Astrocyte of the spinal cord (primary cell): ENCODE measurements at regions not wholly inside any gene's neighbourhood (a gene's known extent, or its start where the extent isn't known, plus 50 kb on each side); places are given as distances from the start of the nearest gene placed in this dataset.

ENCODE experiments used
- DNase-seq: peaks from one replicate; pipeline ENCODE4 v3.0.0; 2011; ENCODE audit warnings: low read depth, low spot score
- H3K4me3 ChIP-seq: 2 replicates; pipeline ENCODE4 v1.5.1; 2011; ENCODE audit warnings: low read depth, mild to moderate bottlenecking, low read length, moderate library complexity
- CTCF ChIP-seq: IDR thresholded peaks from 2 replicates; pipeline ENCODE4 v1.5.1; 2012; ENCODE audit warnings: low read depth, mild to moderate bottlenecking, low read length, inconsistent platforms
- in situ Hi-C: cut with HindIII; loops from 2 replicates; pipeline ENCODE4 v1.10.0; 2017; ENCODE audit warnings: low sequenced_read_pairs

- in situ Hi-C loops: no loop called here
- H3K4me3 ChIP-seq: no peak overlapping the region
- DNase-seq: no peak
- no peak for TF ChIP-seq CTCF
These were observed 247.3 kb downstream of the SKAP2 start for GRCh38 chr7:26617066-26617465.
